ENCODE measurements at regions not wholly inside any gene's neighbourhood (a gene's known extent, or its start where the extent isn't known, plus 50 kb on each side); places are given as distances from the start of the nearest gene placed in this dataset.

DNA sequence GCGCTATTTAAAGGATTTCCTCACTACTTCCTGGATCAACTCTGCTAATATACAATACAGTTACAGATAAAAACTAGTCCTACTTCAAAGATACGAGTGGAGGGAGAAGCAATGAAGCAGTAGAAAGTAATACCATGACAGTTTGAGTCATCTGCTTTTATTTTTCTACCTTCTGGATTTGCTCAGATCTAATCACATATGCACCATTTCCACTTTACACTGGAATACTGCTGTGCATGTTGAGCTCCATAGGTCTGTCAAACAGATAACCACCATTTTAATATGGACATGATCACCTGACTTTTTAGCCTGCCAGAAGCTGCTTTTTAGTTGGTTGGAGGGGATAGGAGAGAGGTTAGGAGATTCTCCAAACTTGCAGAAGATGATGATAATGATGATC, 92.5 kb downstream of the MMUT start:
- 53 to 70% methylated on average over 2 of the region's 2 CpGs for WGBS, 2 donors
- intact Hi-C loops (cut with DNase I), result no loop called here
- H3K4me3 ChIP-seq (replicated peaks in 1 of 3), result no peak overlapping the region
- no peaks in the 10 kb centered on the region for H3K4me1 ChIP-seq
- H3K27me3 ChIP-seq, result no peaks in the 10 kb centered on the region
- TF ChIP-seq, protein P1, sequence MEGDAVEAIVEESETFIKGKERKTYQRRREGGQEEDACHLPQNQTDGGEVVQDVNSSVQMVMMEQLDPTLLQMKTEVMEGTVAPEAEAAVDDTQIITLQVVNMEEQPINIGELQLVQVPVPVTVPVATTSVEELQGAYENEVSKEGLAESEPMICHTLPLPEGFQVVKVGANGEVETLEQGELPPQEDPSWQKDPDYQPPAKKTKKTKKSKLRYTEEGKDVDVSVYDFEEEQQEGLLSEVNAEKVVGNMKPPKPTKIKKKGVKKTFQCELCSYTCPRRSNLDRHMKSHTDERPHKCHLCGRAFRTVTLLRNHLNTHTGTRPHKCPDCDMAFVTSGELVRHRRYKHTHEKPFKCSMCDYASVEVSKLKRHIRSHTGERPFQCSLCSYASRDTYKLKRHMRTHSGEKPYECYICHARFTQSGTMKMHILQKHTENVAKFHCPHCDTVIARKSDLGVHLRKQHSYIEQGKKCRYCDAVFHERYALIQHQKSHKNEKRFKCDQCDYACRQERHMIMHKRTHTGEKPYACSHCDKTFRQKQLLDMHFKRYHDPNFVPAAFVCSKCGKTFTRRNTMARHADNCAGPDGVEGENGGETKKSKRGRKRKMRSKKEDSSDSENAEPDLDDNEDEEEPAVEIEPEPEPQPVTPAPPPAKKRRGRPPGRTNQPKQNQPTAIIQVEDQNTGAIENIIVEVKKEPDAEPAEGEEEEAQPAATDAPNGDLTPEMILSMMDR (IDR thresholded peaks at IDR 0.05), result no peak
- TF ChIP-seq POLR2A (IDR thresholded peaks at IDR 0.05), result no peak
- no peak overlapping the region for H3K27ac ChIP-seq
- H3K9me3 ChIP-seq, result no peaks in the 10 kb centered on the region
- DNase-seq, result no peak
- no peaks in the 10 kb centered on the region for H3K36me3 ChIP-seq

DNA sequence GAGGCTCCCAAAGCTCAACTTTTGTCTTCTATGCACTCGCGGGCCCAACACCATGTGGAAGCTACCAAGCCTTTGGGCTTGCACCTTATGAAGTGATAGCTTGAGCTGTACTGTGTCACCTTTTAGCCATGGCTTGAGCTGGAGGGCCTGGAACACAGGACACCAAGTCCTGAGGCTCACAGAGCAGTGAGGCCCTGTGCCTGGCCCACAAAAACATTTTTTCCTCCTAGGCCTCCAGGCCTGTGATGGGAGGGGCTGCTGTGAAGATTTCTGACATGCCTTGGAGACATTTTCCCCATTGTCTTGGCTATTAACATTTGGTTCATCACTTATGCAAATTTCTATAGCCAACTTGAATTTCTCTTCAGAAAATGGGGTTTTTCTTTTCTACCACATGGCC, 96.5 kb downstream of the MMUT start:
- intact Hi-C loops (cut with DNase I), result no loop called here
- H3K4me3 ChIP-seq (replicated peaks in 1 of 3), result no peak overlapping the region
- 95 to 100% methylated on average over 2 of the region's 2 CpGs for WGBS, 2 donors
- H3K27ac ChIP-seq, result no peak overlapping the region
- no peak for DNase-seq
- no peaks in the 10 kb centered on the region for H3K27me3 ChIP-seq
- TF ChIP-seq, protein P1 (IDR thresholded peaks at IDR 0.05), result no peak
- no peak for TF ChIP-seq POLR2A (IDR thresholded peaks at IDR 0.05)
- H3K4me1 ChIP-seq, result no peaks in the 10 kb centered on the region
- no peaks in the 10 kb centered on the region for H3K36me3 ChIP-seq
- H3K9me3 ChIP-seq, result no peaks in the 10 kb centered on the region

DNA sequence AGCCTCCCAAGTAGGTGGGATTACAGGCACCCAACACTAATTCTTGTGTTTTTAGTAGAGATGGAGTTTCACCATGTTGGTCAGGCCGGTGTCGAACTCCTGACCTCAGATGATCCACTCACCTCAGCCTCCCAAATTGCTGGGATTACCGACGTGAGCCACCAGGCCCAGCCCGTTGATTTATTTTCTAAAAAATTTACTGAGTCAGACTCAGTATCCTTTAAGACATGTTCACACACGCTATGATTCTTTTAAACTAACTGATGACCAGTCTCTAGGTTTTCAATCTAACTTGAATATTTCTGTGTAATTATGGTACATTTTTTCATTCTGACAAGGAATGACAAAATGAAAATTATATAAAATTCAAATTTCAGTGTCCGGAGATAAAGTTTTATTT, 114.5 kb downstream of the MMUT start:
- Histone ChIP-seq H3K27ac (no peak overlapping the region), H3K4me3 (replicated peaks in 1 of 3) (no peak overlapping the region), H3K9me3 (no peaks in the 10 kb centered on the region), H3K27me3 (no peaks in the 10 kb centered on the region), H3K36me3 (no peaks in the 10 kb centered on the region), H3K4me1 (no peaks in the 10 kb centered on the region)
- TF ChIP-seq POLR2A (IDR thresholded peaks at IDR 0.05), result no peak
- TF ChIP-seq, protein P1 (IDR thresholded peaks at IDR 0.05), result no peak
- 93 to 94% methylated on average over 7 of the region's 7 CpGs for WGBS, 2 donors
- intact Hi-C loops (cut with DNase I), result no loop called here
- DNase-seq, result no peak

DNA sequence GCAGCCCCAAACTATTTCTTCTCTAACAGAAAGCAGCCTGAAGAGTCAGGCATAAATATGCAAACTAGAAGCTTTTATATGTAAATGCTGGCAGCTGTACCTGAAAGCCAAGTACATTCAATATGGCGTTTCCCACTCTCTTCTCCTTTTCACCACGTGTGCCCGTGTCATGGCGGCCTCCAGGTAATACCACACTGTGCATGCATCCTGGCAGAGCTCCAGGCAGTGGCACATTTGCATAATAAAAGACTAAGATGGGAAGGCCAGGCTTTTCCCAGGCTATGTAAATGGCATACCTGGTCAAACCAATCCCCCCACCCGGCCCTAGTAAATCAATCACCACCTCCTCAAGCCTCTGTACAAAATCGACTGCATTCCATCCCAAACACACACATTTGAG, 120.6 kb downstream of the MMUT start:
- TF ChIP-seq, protein P1 (IDR thresholded peaks at IDR 0.05), result no peak
- TF ChIP-seq POLR2A (IDR thresholded peaks at IDR 0.05), result no peak
- H3K9me3 ChIP-seq, result no peaks in the 10 kb centered on the region
- no peak overlapping the region for H3K27ac ChIP-seq
- 70 to 72% methylated on average over 6 of the region's 6 CpGs for WGBS, 2 donors
- H3K4me3 ChIP-seq (replicated peaks in 1 of 3), result no peak overlapping the region
- H3K4me1 ChIP-seq, result no peaks in the 10 kb centered on the region
- H3K36me3 ChIP-seq, result no peaks in the 10 kb centered on the region
- H3K27me3 ChIP-seq, result no peaks in the 10 kb centered on the region
- no peak for DNase-seq
- intact Hi-C loops (cut with DNase I), result no loop called here

DNA sequence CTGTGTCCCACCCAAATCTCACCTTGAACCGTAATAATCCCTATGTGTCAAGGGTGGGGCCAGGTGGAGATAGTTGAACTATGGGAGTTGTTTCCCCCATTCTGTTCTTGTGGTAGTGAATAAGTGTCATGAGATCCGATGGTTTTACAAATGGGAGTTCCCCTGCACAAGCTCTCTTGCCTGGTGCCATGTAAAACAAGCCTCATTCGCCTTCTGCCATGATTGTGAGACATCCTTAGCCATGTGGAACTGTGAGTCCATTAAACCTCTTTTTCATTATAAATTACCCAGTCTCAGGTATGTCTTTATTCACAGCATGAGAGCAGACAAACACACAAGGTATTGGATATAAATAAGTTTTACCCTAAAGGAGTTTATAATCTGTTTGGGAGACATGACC, 121.2 kb downstream of the MMUT start:
- 78 to 82% methylated on average over 3 of the region's 3 CpGs for WGBS, 2 donors
- TF ChIP-seq POLR2A (IDR thresholded peaks at IDR 0.05), result no peak
- TF ChIP-seq, protein P1 (IDR thresholded peaks at IDR 0.05), result no peak
- Histone ChIP-seq H3K9me3 (no peaks in the 10 kb centered on the region), H3K4me3 (replicated peaks in 1 of 3) (no peak overlapping the region), H3K36me3 (no peaks in the 10 kb centered on the region), H3K27ac (no peak overlapping the region), H3K27me3 (no peaks in the 10 kb centered on the region), H3K4me1 (no peaks in the 10 kb centered on the region)
- no peak for DNase-seq
- intact Hi-C loops (cut with DNase I), result no loop called here
